Upper lobe of right lung (tissue), 1 donor: ENCODE measurements at regions not wholly inside any gene's neighbourhood (a gene's known extent, or its start where the extent isn't known, plus 50 kb on each side); places are given as distances from the start of the nearest gene placed in this dataset.

Experiments
- ATAC-seq: fragments of 200-7000 bp; cut with Tn5 transposase; one replicate; pipeline ENCODE4 v1.9.1; 2020; ENCODE audit warnings: mild to moderate bottlenecking, moderate library complexity
- DNase-seq: peaks from one replicate; pipeline ENCODE4 v3.0.0-alpha.2; 2020
- H3K27ac ChIP-seq: fragments of 200-600 bp; one replicate; pipeline ENCODE4 v1.8.0; 2022
- H3K27me3 ChIP-seq: fragments of 200-600 bp; one replicate; pipeline ENCODE4 v1.8.0; 2022; ENCODE audit warnings: mild to moderate bottlenecking
- H3K36me3 ChIP-seq: fragments of 200-600 bp; one replicate; pipeline ENCODE4 v1.8.0; 2022
- H3K4me1 ChIP-seq: fragments of 200-600 bp; one replicate; pipeline ENCODE4 v1.8.0; 2022
- H3K4me3 ChIP-seq: fragments of 200-600 bp; one replicate; pipeline ENCODE4 v1.8.0; 2022; ENCODE audit warnings: mild to moderate bottlenecking
- H3K9me3 ChIP-seq: fragments of 200-600 bp; one replicate; pipeline ENCODE4 v1.8.0; 2022
- CTCF ChIP-seq: fragments of 200-600 bp; IDR thresholded peaks from one replicate; pipeline ENCODE4 v1.8.0; 2022; ENCODE audit warnings: antibody characterized with exemption
- intact Hi-C: fragments of 100-400 bp; cut with DNase I; formaldehyde crosslinking; loops from one replicate; pipeline ENCODE4 v1.11.0; 2022
- donor health status: DM: no; HTN: yes; CAD: no; lungs with severe emphysema.

GRCh38 chr14:54192610-54193009 is 204.2 kb upstream of the CDKN3 start:
- no peak for TF ChIP-seq CTCF
- Histone ChIP-seq H3K27me3 (no peaks in the 10 kb centered on the region), H3K4me3 (no peak overlapping the region), H3K27ac (no peak overlapping the region), H3K36me3 (no peaks in the 10 kb centered on the region), H3K4me1 (no peaks in the 10 kb centered on the region), H3K9me3 (no peaks in the 10 kb centered on the region)
- no peak for ATAC-seq
- intact Hi-C loops: no loop called here
- no peak for DNase-seq

DNA sequence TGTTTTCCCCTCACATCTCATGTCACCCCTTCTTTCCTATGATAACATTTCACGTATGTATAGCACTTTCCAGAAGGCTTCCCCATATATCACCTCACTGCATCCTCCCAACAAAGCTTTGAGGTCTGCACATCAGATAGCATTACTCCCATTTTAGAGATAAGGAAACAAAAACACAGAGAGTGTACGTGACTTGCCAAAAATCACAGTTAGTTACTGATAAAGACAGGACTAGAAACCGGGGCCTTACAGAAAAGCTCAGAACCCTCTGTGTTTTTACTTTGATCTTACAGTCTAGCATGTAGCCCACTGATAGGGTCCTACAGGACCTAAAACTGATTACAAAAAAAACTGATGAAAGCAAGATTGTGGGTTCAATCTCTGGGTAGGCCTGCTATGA is 202.9 kb upstream of the CDKN3 start:
- no peaks in the 10 kb centered on the region for H3K27me3 ChIP-seq
- ATAC-seq: no peak
- no peaks in the 10 kb centered on the region for H3K36me3 ChIP-seq
- TF ChIP-seq CTCF: no peak
- intact Hi-C loops: no loop called here
- no peak for DNase-seq
- H3K4me1 ChIP-seq: no peaks in the 10 kb centered on the region
- no peak overlapping the region for H3K4me3 ChIP-seq
- no peak overlapping the region for H3K27ac ChIP-seq
- no peaks in the 10 kb centered on the region for H3K9me3 ChIP-seq

DNA sequence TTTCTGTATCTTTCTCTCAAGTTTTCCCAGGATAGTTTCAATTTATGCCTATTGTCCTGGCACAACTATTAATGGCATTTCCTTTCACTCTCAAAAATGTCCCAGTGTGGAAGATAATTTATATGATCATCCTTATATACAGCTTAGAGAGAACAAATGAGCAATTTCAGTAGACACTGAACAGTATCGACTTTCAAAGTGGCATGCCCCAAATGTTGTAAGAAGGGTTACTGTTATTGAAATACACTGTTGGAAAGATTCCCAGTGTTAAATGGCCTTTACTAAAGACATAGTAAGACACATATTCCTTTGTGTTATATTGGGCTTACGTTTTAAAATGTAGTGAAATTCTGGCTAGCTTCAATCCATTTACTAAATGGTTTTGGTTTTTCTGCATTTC is 202.3 kb upstream of the CDKN3 start:
- H3K4me1 ChIP-seq: no peaks in the 10 kb centered on the region
- H3K27ac ChIP-seq: no peak overlapping the region
- no peak overlapping the region for H3K4me3 ChIP-seq
- no peak for TF ChIP-seq CTCF
- no peaks in the 10 kb centered on the region for H3K36me3 ChIP-seq
- ATAC-seq (no peak), DNase-seq (no peak)
- H3K27me3 ChIP-seq: no peaks in the 10 kb centered on the region
- no peaks in the 10 kb centered on the region for H3K9me3 ChIP-seq
- intact Hi-C loops: no loop called here

- DNase-seq: no peak
- intact Hi-C loops: no loop called here
- no peaks in the 10 kb centered on the region for H3K4me1 ChIP-seq
- H3K27ac ChIP-seq: no peak overlapping the region
- no peak overlapping the region for H3K4me3 ChIP-seq
- ATAC-seq: no peak
- no peaks in the 10 kb centered on the region for H3K9me3 ChIP-seq
- TF ChIP-seq CTCF: no peak
- no peaks in the 10 kb centered on the region for H3K27me3 ChIP-seq
- H3K36me3 ChIP-seq: no peaks in the 10 kb centered on the region
Observed at GRCh38 chr14:54197369-54197768, 199.4 kb upstream of the CDKN3 start.

GRCh38 chr14:54200726-54201125 is 196.1 kb upstream of the CDKN3 start:
- ATAC-seq: no peak
- no peaks in the 10 kb centered on the region for H3K9me3 ChIP-seq
- no peaks in the 10 kb centered on the region for H3K36me3 ChIP-seq
- intact Hi-C loops: no loop called here
- H3K27me3 ChIP-seq: no peaks in the 10 kb centered on the region
- no peak for TF ChIP-seq CTCF
- no peak for DNase-seq
- no peaks in the 10 kb centered on the region for H3K4me1 ChIP-seq
- no peak overlapping the region for H3K27ac ChIP-seq
- no peak overlapping the region for H3K4me3 ChIP-seq

GRCh38 chr14:54202288-54202687 is 194.5 kb upstream of the CDKN3 start:
- TF ChIP-seq CTCF: no peak
- Histone ChIP-seq H3K4me3 (no peak overlapping the region), H3K4me1 (no peaks in the 10 kb centered on the region), H3K36me3 (no peaks in the 10 kb centered on the region), H3K9me3 (no peaks in the 10 kb centered on the region), H3K27ac (no peak overlapping the region), H3K27me3 (no peaks in the 10 kb centered on the region)
- DNase-seq (no peak), ATAC-seq (no peak)
- intact Hi-C loops: no loop called here
